Neuronal stem cell (in vitro differentiated cells): ENCODE measurements at regions not wholly inside any gene's neighbourhood (a gene's known extent, or its start where the extent isn't known, plus 50 kb on each side); places are given as distances from the start of the nearest gene placed in this dataset.

Experiments
- DNase-seq: peaks from one replicate; pipeline ENCODE4 v3.0.0-alpha.2; 2013; ENCODE audit warnings: low spot score
- H2AFZ ChIP-seq: one replicate; pipeline ENCODE4 v1.6.1; 2013; ENCODE audit warnings: mild to moderate bottlenecking, low read length, inconsistent platforms
- H2AK5ac ChIP-seq: 2 replicates; pipeline ENCODE4 v1.6.1; 2013; ENCODE audit warnings: low read depth, mild to moderate bottlenecking, inconsistent platforms, low read length, moderate library complexity, mixed read lengths
- H2BK120ac ChIP-seq: 2 replicates; pipeline ENCODE4 v1.6.1; 2013; ENCODE audit warnings: low read depth, mild to moderate bottlenecking, inconsistent platforms, low read length, moderate library complexity, mixed read lengths
- H2BK12ac ChIP-seq: one replicate; pipeline ENCODE4 v1.6.1; 2013; ENCODE audit warnings: low read length, inconsistent platforms
- H2BK15ac ChIP-seq: 2 replicates; pipeline ENCODE4 v1.6.1; 2013; ENCODE audit warnings: mild to moderate bottlenecking, low read length, inconsistent platforms, mixed read lengths
- H2BK5ac ChIP-seq: one replicate; pipeline ENCODE4 v1.6.1; 2013; ENCODE audit warnings: inconsistent platforms, mild to moderate bottlenecking, low read length, moderate library complexity
- H3K14ac ChIP-seq: one replicate; pipeline ENCODE4 v1.6.1; 2013; ENCODE audit warnings: low read length, inconsistent platforms
- H3K18ac ChIP-seq: 2 replicates; pipeline ENCODE4 v1.6.1; 2013; ENCODE audit warnings: low read length, inconsistent platforms
- H3K23ac ChIP-seq: 2 replicates; pipeline ENCODE4 v1.6.1; 2013; ENCODE audit warnings: low read depth, mild to moderate bottlenecking, mixed read lengths, low read length, inconsistent platforms; ENCODE audit not compliant: poor library complexity
- H3K27ac ChIP-seq: replicated peaks from 3 replicates; pipeline ENCODE4 v1.5.1; 2013; ENCODE audit warnings: low read length, inconsistent platforms
- H3K27me3 ChIP-seq, 3 experiments: 2 replicates each; pipeline ENCODE4 v1.6.1; 2013; ENCODE audit warnings: low read length in 3 of 3, mild to moderate bottlenecking in 2 of 3, inconsistent platforms in 1 of 3, low read depth in 1 of 3, mixed read lengths in 1 of 3, moderate library complexity in 1 of 3; ENCODE audit not compliant: control insufficient read depth in 3 of 3, insufficient read depth in 3 of 3
- H3K36me3 ChIP-seq, 2 donors: replicated peaks in 1 of 2; 2 replicates each; pipeline ENCODE4 v1.6.1; 2013; ENCODE audit warnings: low read length in 2 of 2; ENCODE audit not compliant: control insufficient read depth in 2 of 2, insufficient read depth in 2 of 2
- H3K4ac ChIP-seq: 2 replicates; pipeline ENCODE4 v1.6.1; 2013; ENCODE audit warnings: inconsistent platforms, mild to moderate bottlenecking, low read length, moderate library complexity
- H3K4me1 ChIP-seq, 2 donors: 1 replicate in 1 of 2; 2 replicates in 1 of 2; pipeline ENCODE4 v1.6.1; 2013; ENCODE audit warnings: low read length in 2 of 2, low read depth in 1 of 2; ENCODE audit not compliant: control insufficient read depth in 2 of 2, insufficient read depth in 1 of 2
- H3K4me2 ChIP-seq: one replicate; pipeline ENCODE4 v1.6.1; 2013; ENCODE audit warnings: mild to moderate bottlenecking, low read length, inconsistent platforms; ENCODE audit not compliant: insufficient read depth, poor library complexity, severe bottlenecking
- H3K4me3 ChIP-seq, 2 donors: 2 replicates each; pipeline ENCODE4 v1.5.1; 2013; ENCODE audit warnings: low read length in 2 of 2, mild to moderate bottlenecking in 2 of 2, inconsistent platforms in 1 of 2, moderate library complexity in 1 of 2
- H3K79me1 ChIP-seq: one replicate; pipeline ENCODE4 v1.6.1; 2013; ENCODE audit warnings: low read depth, mild to moderate bottlenecking, inconsistent platforms, low read length, moderate library complexity
- H3K9ac ChIP-seq: one replicate; pipeline ENCODE4 v1.6.1; 2013; ENCODE audit warnings: mild to moderate bottlenecking, low read depth, low read length, inconsistent platforms; ENCODE audit not compliant: poor library complexity
- H3K9me3 ChIP-seq, 2 donors: replicated peaks in 1 of 2; 2 replicates each; pipeline versions ENCODE3 to v1.6.1; 2013; ENCODE audit warnings: low read length in 2 of 2, mild to moderate bottlenecking in 2 of 2, inconsistent platforms in 1 of 2, low read depth in 1 of 2, mixed read lengths in 1 of 2, moderate library complexity in 1 of 2; ENCODE audit not compliant: control insufficient read depth in 2 of 2, insufficient read depth in 1 of 2
- H4K8ac ChIP-seq: one replicate; pipeline ENCODE4 v1.6.1; 2013; ENCODE audit warnings: low read depth, mild to moderate bottlenecking, inconsistent platforms, low read length, moderate library complexity
- H4K91ac ChIP-seq: one replicate; pipeline ENCODE4 v1.6.1; 2013; ENCODE audit warnings: low read length, low read depth, mild to moderate bottlenecking, inconsistent platforms; ENCODE audit not compliant: poor library complexity
- WGBS, 2 donors: extraction: QIAGEN DNeasy Blood & Tissue Kit; methylation state at CpG; one replicate each; pipeline ENCODE4 v1.1.7; 2013; ENCODE audit warnings: missing lambda C conversion rate in 2 of 2, mixed read lengths in 1 of 2; ENCODE audit not compliant: insufficient read length in 2 of 2, insufficient replicate concordance in 1 of 2; ENCODE audit errors: extremely low coverage in 2 of 2; 5-methylcytosine and 5-hydroxymethylcytosine counted together

GRCh38 chr16:59597269-59597668 is 863.2 kb upstream of the GOT2 start:
- no peaks in the 10 kb centered on the region for H3K27me3 ChIP-seq
- H3K4ac ChIP-seq, result no peak overlapping the region
- no peak overlapping the region for H4K8ac ChIP-seq
- no peak overlapping the region for H3K9ac ChIP-seq
- no peaks in the 10 kb centered on the region for H3K36me3 ChIP-seq
- no CpG with 5 or more reads among the region's 7 CpGs for WGBS, 2 donors
- H3K4me3 ChIP-seq, result no peak overlapping the region
- no peak overlapping the region for H2BK12ac ChIP-seq
- no peak overlapping the region for H3K14ac ChIP-seq
- H2AK5ac ChIP-seq, result no peak overlapping the region
- H2BK120ac ChIP-seq, result no peak overlapping the region
- DNase-seq, result no peak
- H3K27ac ChIP-seq, result no peak overlapping the region
- no peak overlapping the region for H2AFZ ChIP-seq
- peaks cover 0 to 3% of the 10 kb centered on the region in 2 donors for H3K4me1 ChIP-seq
- no peak overlapping the region for H3K23ac ChIP-seq
- no peak overlapping the region for H2BK5ac ChIP-seq
- H3K4me2 ChIP-seq, result no peak overlapping the region
- no peak overlapping the region for H3K18ac ChIP-seq
- H3K79me1 ChIP-seq, result no peaks in the 10 kb centered on the region
- no peak overlapping the region for H2BK15ac ChIP-seq
- no peaks in the 10 kb centered on the region for H3K9me3 ChIP-seq
- no peak overlapping the region for H4K91ac ChIP-seq

GRCh38 chr16:59596693-59597092 is 862.6 kb upstream of the GOT2 start:
- Histone ChIP-seq H2BK120ac (no peak overlapping the region), H3K23ac (no peak overlapping the region), H3K4me3 (no peak overlapping the region), H3K9me3 (no peaks in the 10 kb centered on the region), H3K4ac (no peak overlapping the region), H2AK5ac (no peak overlapping the region), H3K18ac (no peak overlapping the region), H4K91ac (no peak overlapping the region), H3K4me2 (no peak overlapping the region), H2BK15ac (no peak overlapping the region), H3K36me3 (no peaks in the 10 kb centered on the region), H3K9ac (no peak overlapping the region), H4K8ac (no peak overlapping the region), H2AFZ (no peak overlapping the region), H3K4me1 (peaks cover 0 to 3% of the 10 kb centered on the region in 2 donors), H3K27me3 (no peaks in the 10 kb centered on the region), H3K14ac (no peak overlapping the region), H3K79me1 (no peaks in the 10 kb centered on the region), H2BK12ac (no peak overlapping the region), H2BK5ac (no peak overlapping the region), H3K27ac (no peak overlapping the region)
- WGBS, 2 donors, result no CpG with 5 or more reads among the region's 4 CpGs
- DNase-seq, result no peak

- no peak overlapping the region for H3K18ac ChIP-seq
- H2BK15ac ChIP-seq, result no peak overlapping the region
- no peaks in the 10 kb centered on the region for H3K9me3 ChIP-seq
- H3K4me3 ChIP-seq, result no peak overlapping the region
- no peak overlapping the region for H3K4me2 ChIP-seq
- no peak overlapping the region for H3K4ac ChIP-seq
- no peak for DNase-seq
- no peak overlapping the region for H2BK5ac ChIP-seq
- H4K91ac ChIP-seq, result no peak overlapping the region
- H2AFZ ChIP-seq, result no peak overlapping the region
- no peak overlapping the region for H4K8ac ChIP-seq
- H3K79me1 ChIP-seq, result no peaks in the 10 kb centered on the region
- no peaks in the 10 kb centered on the region for H3K36me3 ChIP-seq
- no peaks in the 10 kb centered on the region for H3K4me1 ChIP-seq
- no peak overlapping the region for H3K27ac ChIP-seq
- no peak overlapping the region for H2AK5ac ChIP-seq
- no peak overlapping the region for H3K14ac ChIP-seq
- H3K9ac ChIP-seq, result no peak overlapping the region
- no peak overlapping the region for H3K23ac ChIP-seq
- no CpG with 5 or more reads among the region's 2 CpGs for WGBS, 2 donors
- no peaks in the 10 kb centered on the region for H3K27me3 ChIP-seq
- H2BK120ac ChIP-seq, result no peak overlapping the region
- no peak overlapping the region for H2BK12ac ChIP-seq
Observed at GRCh38 chr16:59593194-59593661, 859.1 kb upstream of the GOT2 start.

GRCh38 chr16:59591480-59591879 is 857.4 kb upstream of the GOT2 start:
- no peaks in the 10 kb centered on the region for H3K4me1 ChIP-seq
- H3K36me3 ChIP-seq, result no peaks in the 10 kb centered on the region
- no peak overlapping the region for H3K27ac ChIP-seq
- no peak overlapping the region for H3K14ac ChIP-seq
- H2BK5ac ChIP-seq, result no peak overlapping the region
- H2BK120ac ChIP-seq, result no peak overlapping the region
- H4K8ac ChIP-seq, result no peak overlapping the region
- no peak overlapping the region for H2BK15ac ChIP-seq
- H3K4ac ChIP-seq, result no peak overlapping the region
- H2AFZ ChIP-seq, result no peak overlapping the region
- no peak overlapping the region for H3K9ac ChIP-seq
- no peak for DNase-seq
- H3K4me2 ChIP-seq, result no peak overlapping the region
- H3K18ac ChIP-seq, result no peak overlapping the region
- H2BK12ac ChIP-seq, result no peak overlapping the region
- H3K23ac ChIP-seq, result no peak overlapping the region
- no CpG with 5 or more reads among the region's 1 CpG for WGBS, 2 donors
- no peaks in the 10 kb centered on the region for H3K9me3 ChIP-seq
- no peak overlapping the region for H4K91ac ChIP-seq
- no peaks in the 10 kb centered on the region for H3K79me1 ChIP-seq
- H3K4me3 ChIP-seq, result no peak overlapping the region
- no peak overlapping the region for H2AK5ac ChIP-seq
- H3K27me3 ChIP-seq, result no peaks in the 10 kb centered on the region
